Kidney tubule cell (primary cell): ENCODE measurements at regions not wholly inside any gene's neighbourhood (a gene's known extent, or its start where the extent isn't known, plus 50 kb on each side); places are given as distances from the start of the nearest gene placed in this dataset.

Experiments used
- DNase-seq: peaks from one replicate; pipeline ENCODE4 v3.0.0-alpha.2; 2018; ENCODE audit warnings: low spot score

DNA sequence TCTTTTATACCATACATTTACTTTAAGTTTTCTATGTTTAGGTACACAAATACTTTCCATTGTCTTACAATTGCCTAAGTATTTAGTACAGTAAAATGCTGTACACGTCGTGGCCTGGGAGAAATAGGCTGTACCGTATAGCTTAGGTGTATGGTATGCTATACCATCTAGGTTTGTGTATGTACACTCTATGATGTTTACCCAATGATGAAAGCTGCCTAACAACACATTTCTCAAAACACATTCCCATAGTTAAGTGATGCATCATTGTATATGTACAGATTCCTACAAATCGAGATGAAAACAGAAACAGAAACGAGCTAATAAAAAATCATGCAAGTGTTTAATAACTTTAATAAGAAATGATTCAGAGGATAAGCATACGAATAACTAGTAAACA is 51.6 kb downstream of the SPANXA2 start:
- no peak for DNase-seq

DNA sequence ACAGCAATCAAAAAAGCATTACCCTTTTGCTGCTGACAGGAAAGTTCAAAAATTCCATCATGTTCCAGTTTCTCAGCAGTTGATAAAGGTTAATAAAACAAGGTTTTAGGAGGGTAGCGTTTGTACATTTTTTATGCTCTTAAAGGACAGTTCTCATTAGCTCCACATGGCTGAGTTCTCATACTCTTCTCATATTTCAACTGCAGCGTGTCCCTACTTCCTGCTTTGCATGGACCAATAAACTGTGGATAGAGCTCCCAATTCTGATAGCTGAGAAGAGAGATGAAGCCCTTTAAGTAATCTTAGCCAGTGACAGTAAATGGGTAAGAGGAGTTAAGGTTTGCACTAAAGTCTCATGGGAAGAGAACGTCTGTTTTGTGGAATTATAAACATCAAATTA is 53.5 kb downstream of the SPANXA2 start:
- DNase-seq, result peak; percentile 6
